GM23248 (cell line): ENCODE measurements at regions not wholly inside any gene's neighbourhood (a gene's known extent, or its start where the extent isn't known, plus 50 kb on each side); places are given as distances from the start of the nearest gene placed in this dataset.

Experiments used
- EZH2 ChIP-seq: fragments of 200-600 bp; sonication (generic); IDR thresholded peaks from 2 replicates; pipeline ENCODE4 v1.6.1; 2018; ENCODE audit warnings: antibody characterized with exemption, mild to moderate bottlenecking; ENCODE audit not compliant: insufficient read depth, poor library complexity, severe bottlenecking
- EZH2phosphoT487 ChIP-seq: fragments of 200-600 bp; sonication (generic); IDR thresholded peaks from 2 replicates; pipeline ENCODE4 v1.6.1; 2018; ENCODE audit warnings: antibody characterized with exemption, moderate library complexity, mild to moderate bottlenecking, low read depth; ENCODE audit not compliant: insufficient read depth

GRCh38 chr4:144861471-144861870 lies 215.5 kb downstream of the HHIP start:
- TF ChIP-seq EZH2phosphoT487 (no peak), EZH2 (no peak)
